ENCODE measurements at regions not wholly inside any gene's neighbourhood (a gene's known extent, or its start where the extent isn't known, plus 50 kb on each side); places are given as distances from the start of the nearest gene placed in this dataset.
"Not testable (repeated sequence)": the region's sequence is repeated elsewhere in the genome, so short reads cannot be mapped to it uniquely, and the experiment has no call there.

DNA sequence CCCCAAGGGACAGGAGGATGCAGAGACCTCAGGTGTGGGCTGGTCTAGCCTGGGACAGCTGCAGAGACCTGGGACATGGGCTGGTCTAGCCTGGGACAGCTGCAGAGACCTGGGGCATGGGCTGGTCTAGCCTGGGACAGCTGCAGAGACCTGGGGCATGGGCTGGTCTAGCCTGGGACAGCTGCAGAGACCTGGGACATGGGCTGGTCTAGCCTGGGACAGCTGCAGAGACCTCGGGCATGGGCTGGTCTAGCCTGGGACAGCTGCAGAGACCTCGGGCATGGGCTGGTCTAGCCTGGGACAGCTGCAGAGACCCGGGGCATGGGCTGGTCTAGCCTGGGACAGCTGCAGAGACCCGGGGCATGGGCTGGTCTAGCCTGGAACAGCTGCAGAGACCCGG is 310.8 kb downstream of the TEX29 start:
- H3K9ac ChIP-seq (ENCODE audit: low read depth, low read length); H3K27ac ChIP-seq (ENCODE audit: low read depth, low read length); H3K36me3 ChIP-seq (ENCODE audit: insufficient read depth, low read length); H3K4me3 ChIP-seq (ENCODE audit: low read length); H3K9me3 ChIP-seq (ENCODE audit: insufficient read depth, low read depth, low read length); H3K27me3 ChIP-seq (ENCODE audit: insufficient read depth, low read length): not testable (repeated sequence)
- 74% methylated on average over 5 of the region's 5 CpGs for WGBS
- peaks cover 33% of the 10 kb centered on the region for H3K4me1 ChIP-seq (ENCODE audit: insufficient read depth, low read length)

DNA sequence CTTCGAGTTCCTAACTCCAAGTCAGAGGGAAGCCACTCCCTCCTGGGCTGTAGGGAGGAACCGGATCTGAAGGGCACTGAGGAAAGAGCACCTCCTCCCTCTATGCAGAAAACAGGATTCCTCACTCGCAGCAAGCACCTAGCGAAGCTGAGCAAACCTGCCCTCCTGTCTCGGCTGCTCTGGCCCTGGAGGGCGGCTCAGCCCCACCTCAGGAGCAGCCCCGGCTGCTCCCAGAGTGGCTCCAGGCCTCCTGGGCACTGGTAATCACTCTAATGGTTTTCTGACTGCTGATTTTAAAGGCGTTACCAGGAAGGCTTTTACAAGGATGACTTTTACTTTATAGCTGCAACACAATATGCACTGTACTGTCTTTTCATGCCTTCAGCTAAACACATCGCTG is 312.5 kb downstream of the TEX29 start:
- H3K9ac ChIP-seq (ENCODE audit: low read depth, low read length): 0 out of 2 replicates have a peak overlapping the region, but pooled peaks have one; percentile 20
- H3K27me3 ChIP-seq (ENCODE audit: insufficient read depth, low read length): no peaks in the 10 kb centered on the region
- H3K27ac ChIP-seq (ENCODE audit: low read depth, low read length): peak overlapping the region; percentile 56; the same call in 1 of the 2 replicates
- peak overlapping the region; percentile 19; the same call in 1 of the 2 replicates for H3K4me3 ChIP-seq (ENCODE audit: low read length)
- no peaks in the 10 kb centered on the region for H3K36me3 ChIP-seq (ENCODE audit: insufficient read depth, low read length)
- WGBS: 20% methylated on average over 9 of the region's 9 CpGs
- no peaks in the 10 kb centered on the region for H3K9me3 ChIP-seq (ENCODE audit: insufficient read depth, low read depth, low read length)
- H3K4me1 ChIP-seq (ENCODE audit: insufficient read depth, low read length): peaks cover 33% of the 10 kb centered on the region

GRCh38 chr13:111633401-111633800 is 313.0 kb downstream of the TEX29 start:
- 96% methylated on average over 3 of the region's 4 CpGs for WGBS
- H3K9me3 ChIP-seq (ENCODE audit: insufficient read depth, low read depth, low read length): no peaks in the 10 kb centered on the region
- no peak overlapping the region for H3K9ac ChIP-seq (ENCODE audit: low read depth, low read length)
- peaks cover 33% of the 10 kb centered on the region for H3K4me1 ChIP-seq (ENCODE audit: insufficient read depth, low read length)
- peak overlapping the region; percentile 56; the same call in 1 of the 2 replicates for H3K27ac ChIP-seq (ENCODE audit: low read depth, low read length)
- no peak overlapping the region for H3K4me3 ChIP-seq (ENCODE audit: low read length)
- H3K27me3 ChIP-seq (ENCODE audit: insufficient read depth, low read length): no peaks in the 10 kb centered on the region
- no peaks in the 10 kb centered on the region for H3K36me3 ChIP-seq (ENCODE audit: insufficient read depth, low read length)

DNA sequence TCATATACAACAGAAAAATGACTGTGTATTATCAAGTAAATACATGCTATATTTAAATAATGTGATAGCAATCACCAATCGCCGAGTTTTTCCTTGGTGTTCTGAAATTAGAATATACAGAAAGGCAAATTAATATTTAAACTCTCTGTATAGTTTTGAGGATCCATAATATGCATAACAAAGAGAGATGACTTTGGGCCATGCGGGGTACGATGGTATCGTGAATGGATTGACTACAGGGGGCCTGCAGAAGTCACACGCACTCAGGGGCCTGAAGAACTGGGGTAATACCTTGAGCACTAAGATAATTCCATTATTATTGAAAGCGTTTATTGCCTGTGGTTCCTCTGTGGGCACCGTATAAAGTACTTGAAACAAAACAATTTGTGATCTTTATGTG is 314.0 kb downstream of the TEX29 start:
- Histone ChIP-seq H3K36me3 (ENCODE audit: insufficient read depth, low read length) (no peaks in the 10 kb centered on the region), H3K27ac (ENCODE audit: low read depth, low read length) (peak overlapping the region; percentile 46; the same call in 1 of the 2 replicates), H3K9me3 (ENCODE audit: insufficient read depth, low read depth, low read length) (no peaks in the 10 kb centered on the region), H3K4me3 (ENCODE audit: low read length) (no peak overlapping the region), H3K27me3 (ENCODE audit: insufficient read depth, low read length) (no peaks in the 10 kb centered on the region), H3K9ac (ENCODE audit: low read depth, low read length) (no peak overlapping the region), H3K4me1 (ENCODE audit: insufficient read depth, low read length) (peaks cover 33% of the 10 kb centered on the region)
- WGBS: 26% methylated on average over 6 of the region's 8 CpGs

- no peak overlapping the region for H3K27ac ChIP-seq (ENCODE audit: low read depth, low read length)
- no peak overlapping the region for H3K9ac ChIP-seq (ENCODE audit: low read depth, low read length)
- H3K36me3 ChIP-seq (ENCODE audit: insufficient read depth, low read length): no peaks in the 10 kb centered on the region
- WGBS: 96% methylated on average over 9 of the region's 9 CpGs
- H3K9me3 ChIP-seq (ENCODE audit: insufficient read depth, low read depth, low read length): no peaks in the 10 kb centered on the region
- H3K27me3 ChIP-seq (ENCODE audit: insufficient read depth, low read length): no peaks in the 10 kb centered on the region
- peaks cover 31% of the 10 kb centered on the region for H3K4me1 ChIP-seq (ENCODE audit: insufficient read depth, low read length)
- H3K4me3 ChIP-seq (ENCODE audit: low read length): no peak overlapping the region
Observed at GRCh38 chr13:111636271-111636670, 315.8 kb downstream of the TEX29 start.

DNA sequence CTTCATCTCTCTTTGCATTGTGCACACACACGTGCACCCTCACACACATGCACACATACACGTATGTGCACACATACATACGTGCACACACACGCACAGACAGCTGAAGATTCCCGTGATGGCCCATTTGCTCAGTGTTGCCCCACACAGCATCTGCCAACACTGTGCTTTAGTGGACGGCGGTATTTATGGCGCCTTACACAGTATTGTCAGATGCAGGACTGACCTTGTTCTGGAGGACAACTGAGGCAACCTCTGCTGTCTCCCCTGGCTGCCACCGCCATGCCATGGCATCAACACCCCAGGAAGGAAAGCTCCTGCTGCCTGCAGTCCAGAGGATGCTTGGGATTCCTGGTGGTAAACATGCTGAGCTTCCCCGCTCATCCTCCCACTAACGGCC is 316.4 kb downstream of the TEX29 start:
- H3K4me1 ChIP-seq (ENCODE audit: insufficient read depth, low read length): peaks cover 31% of the 10 kb centered on the region
- no peaks in the 10 kb centered on the region for H3K27me3 ChIP-seq (ENCODE audit: insufficient read depth, low read length)
- no peaks in the 10 kb centered on the region for H3K9me3 ChIP-seq (ENCODE audit: insufficient read depth, low read depth, low read length)
- H3K9ac ChIP-seq (ENCODE audit: low read depth, low read length): no peak overlapping the region
- no peak overlapping the region for H3K27ac ChIP-seq (ENCODE audit: low read depth, low read length)
- 76% methylated on average over 11 of the region's 11 CpGs for WGBS
- no peaks in the 10 kb centered on the region for H3K36me3 ChIP-seq (ENCODE audit: insufficient read depth, low read length)
- no peak overlapping the region for H3K4me3 ChIP-seq (ENCODE audit: low read length)

- Histone ChIP-seq H3K27me3 (ENCODE audit: insufficient read depth, low read length) (no peaks in the 10 kb centered on the region), H3K4me3 (ENCODE audit: low read length) (no peak overlapping the region), H3K27ac (ENCODE audit: low read depth, low read length) (no peak overlapping the region), H3K9ac (ENCODE audit: low read depth, low read length) (no peak overlapping the region), H3K9me3 (ENCODE audit: insufficient read depth, low read depth, low read length) (no peaks in the 10 kb centered on the region), H3K36me3 (ENCODE audit: insufficient read depth, low read length) (no peaks in the 10 kb centered on the region), H3K4me1 (ENCODE audit: insufficient read depth, low read length) (peaks cover 28% of the 10 kb centered on the region)
- 95% methylated on average over 12 of the region's 12 CpGs for whole genome bisulfite sequencing
Observed at GRCh38 chr13:111637365-111637764, 316.9 kb downstream of the TEX29 start.

- no peak overlapping the region for H3K4me3 ChIP-seq (ENCODE audit: low read length)
- H3K9me3 ChIP-seq (ENCODE audit: insufficient read depth, low read depth, low read length): no peaks in the 10 kb centered on the region
- H3K4me1 ChIP-seq (ENCODE audit: insufficient read depth, low read length): peaks cover 22% of the 10 kb centered on the region
- no peak overlapping the region for H3K9ac ChIP-seq (ENCODE audit: low read depth, low read length)
- H3K36me3 ChIP-seq (ENCODE audit: insufficient read depth, low read length): no peaks in the 10 kb centered on the region
- H3K27me3 ChIP-seq (ENCODE audit: insufficient read depth, low read length): no peaks in the 10 kb centered on the region
- WGBS: 100% methylated on average over 1 of the region's 1 CpG
- H3K27ac ChIP-seq (ENCODE audit: low read depth, low read length): no peak overlapping the region
Observed at GRCh38 chr13:111638233-111638632, 317.8 kb downstream of the TEX29 start.

DNA sequence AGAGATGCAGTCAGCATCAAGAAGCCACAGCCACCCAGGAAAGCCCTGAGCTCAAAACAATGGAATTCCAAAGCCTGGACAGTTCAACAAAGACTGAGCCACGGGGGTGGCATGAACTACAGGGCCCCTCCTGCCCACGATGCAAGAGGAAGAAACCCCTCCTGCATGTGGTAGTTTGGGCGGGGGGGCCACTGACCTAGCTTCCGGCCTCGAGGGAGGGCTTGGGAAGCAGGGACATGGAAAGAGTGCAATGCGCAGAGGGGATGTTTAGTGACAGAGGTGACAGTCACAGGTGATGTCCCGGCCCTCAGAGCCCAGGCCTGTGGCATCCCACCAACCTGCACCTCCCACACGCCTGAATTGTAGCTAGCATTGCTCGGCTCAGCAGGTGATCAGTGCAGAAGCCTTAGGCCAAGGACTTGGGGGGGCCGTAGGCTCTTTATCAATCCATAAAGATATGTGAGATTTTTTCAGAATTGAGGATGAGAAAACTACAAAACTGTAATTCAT is 318.8 kb downstream of the TEX29 start:
- 77% methylated on average over 10 of the region's 10 CpGs for WGBS
- Histone ChIP-seq H3K4me3 (ENCODE audit: low read length) (no peak overlapping the region), H3K4me1 (ENCODE audit: insufficient read depth, low read length) (peaks cover 11% of the 10 kb centered on the region), H3K27ac (ENCODE audit: low read depth, low read length) (no peak overlapping the region), H3K27me3 (ENCODE audit: insufficient read depth, low read length) (no peaks in the 10 kb centered on the region), H3K36me3 (ENCODE audit: insufficient read depth, low read length) (no peaks in the 10 kb centered on the region), H3K9me3 (ENCODE audit: insufficient read depth, low read depth, low read length) (no peaks in the 10 kb centered on the region), H3K9ac (ENCODE audit: low read depth, low read length) (no peak overlapping the region)

GRCh38 chr13:111640006-111640405 is 319.6 kb downstream of the TEX29 start:
- no peak overlapping the region for H3K9ac ChIP-seq (ENCODE audit: low read depth, low read length)
- no peaks in the 10 kb centered on the region for H3K27me3 ChIP-seq (ENCODE audit: insufficient read depth, low read length)
- H3K9me3 ChIP-seq (ENCODE audit: insufficient read depth, low read depth, low read length): no peaks in the 10 kb centered on the region
- H3K4me1 ChIP-seq (ENCODE audit: insufficient read depth, low read length): peaks cover 5% of the 10 kb centered on the region
- H3K4me3 ChIP-seq (ENCODE audit: low read length): no peak overlapping the region
- no peak overlapping the region for H3K27ac ChIP-seq (ENCODE audit: low read depth, low read length)
- WGBS: 96% methylated on average over 13 of the region's 13 CpGs
- no peaks in the 10 kb centered on the region for H3K36me3 ChIP-seq (ENCODE audit: insufficient read depth, low read length)

- Histone ChIP-seq H3K9ac (ENCODE audit: low read depth, low read length) (no peak overlapping the region), H3K27me3 (ENCODE audit: insufficient read depth, low read length) (no peaks in the 10 kb centered on the region), H3K36me3 (ENCODE audit: insufficient read depth, low read length) (no peaks in the 10 kb centered on the region), H3K4me1 (ENCODE audit: insufficient read depth, low read length) (peaks cover 2% of the 10 kb centered on the region), H3K27ac (ENCODE audit: low read depth, low read length) (no peak overlapping the region), H3K4me3 (ENCODE audit: low read length) (no peak overlapping the region), H3K9me3 (ENCODE audit: insufficient read depth, low read depth, low read length) (no peaks in the 10 kb centered on the region)
- WGBS: 83% methylated on average over 9 of the region's 9 CpGs
Observed at GRCh38 chr13:111640476-111640875, 320.0 kb downstream of the TEX29 start.

GRCh38 chr13:111642156-111642767 is 321.8 kb downstream of the TEX29 start:
- H3K4me3 ChIP-seq (ENCODE audit: low read length): no peak overlapping the region
- no peaks in the 10 kb centered on the region for H3K4me1 ChIP-seq (ENCODE audit: insufficient read depth, low read length)
- no peaks in the 10 kb centered on the region for H3K36me3 ChIP-seq (ENCODE audit: insufficient read depth, low read length)
- no peaks in the 10 kb centered on the region for H3K27me3 ChIP-seq (ENCODE audit: insufficient read depth, low read length)
- no peak overlapping the region for H3K27ac ChIP-seq (ENCODE audit: low read depth, low read length)
- WGBS: 80% methylated on average over 12 of the region's 12 CpGs
- no peaks in the 10 kb centered on the region for H3K9me3 ChIP-seq (ENCODE audit: insufficient read depth, low read depth, low read length)
- H3K9ac ChIP-seq (ENCODE audit: low read depth, low read length): no peak overlapping the region
